ENCODE measurements at regions not wholly inside any gene's neighbourhood (a gene's known extent, or its start where the extent isn't known, plus 50 kb on each side); places are given as distances from the start of the nearest gene placed in this dataset.

- TF ChIP-seq YY1 (IDR thresholded peaks at IDR 0.05; ENCODE audit: low read depth, low read length) (no peak), USF2 (IDR thresholded peaks at IDR 0.05; ENCODE audit: low read length) (no peak), POLR2AphosphoS5 (IDR thresholded peaks at IDR 0.05; ENCODE audit: low read depth, low read length) (no peak), POLR2A (IDR thresholded peaks at IDR 0.05; ENCODE audit: control extremely low read depth in 1 of 2, low read depth in 2 of 2, low read length in 2 of 2) (no peak), CTCF (IDR thresholded peaks at IDR 0.05; ENCODE audit: control extremely low read depth in 1 of 3, insufficient read depth in 1 of 3, low read depth in 1 of 3, low read length in 3 of 3) (no peak), ATF2 (IDR thresholded peaks at IDR 0.05; ENCODE audit: low read length) (no peak), KDM1A (IDR thresholded peaks at IDR 0.05; ENCODE audit: borderline replicate concordance, low read length) (no peak), EP300 (IDR thresholded peaks at IDR 0.05; ENCODE audit: borderline replicate concordance in 1 of 2, low read depth in 2 of 2, low read length in 2 of 2) (no peak), RAD21 (IDR thresholded peaks at IDR 0.05 in 1 of 2, conservative IDR thresholded peaks at IDR 0.05 in 1 of 2; ENCODE audit: low read depth in 2 of 2, low read length in 2 of 2) (no peak), CREB1 (IDR thresholded peaks at IDR 0.05) (no peak)
Measured at GRCh38 chrX:138011468-138011867, 445.5 kb downstream of the ZIC3 start.
